HepG2 (cell line): ENCODE measurements at regions not wholly inside any gene's neighbourhood (a gene's known extent, or its start where the extent isn't known, plus 50 kb on each side); places are given as distances from the start of the nearest gene placed in this dataset.

Source experiments
- ATAC-seq: fragments of 200-7000 bp; cut with Tn5 transposase; 3 replicates; pipeline ENCODE4 v1.9.1; 2020; ENCODE audit warnings: mild to moderate bottlenecking, moderate library complexity
- BruUV-seq: library from RNA; stranded (reverse); fragments of 400-500 nt; replicated peaks from 2 replicates; lab custom pipeline; 2021; lab: Mats Ljungman, UMichigan
- CTCF ChIA-PET: fragments of 300-600 bp; formaldehyde crosslinking; extraction: SDS; loops from one replicate; lab custom pipeline; 2021; ENCODE audit warnings: low total read pairs, inconsistent platforms, low intra/inter-chr PET ratio; lab: Yijun Ruan, JAX
- POLR2A ChIA-PET: fragments of 350-600 bp; sonication (Branson Sonifier 250); formaldehyde crosslinking; loops from one replicate; lab custom pipeline; 2020; ENCODE audit warnings: antibody characterized with exemption, inconsistent platforms; lab: Yijun Ruan, JAX
- DNase-seq: peaks from one replicate; pipeline ENCODE4 v3.0.0-alpha.2; 2015; ENCODE audit warnings: low spot score
- FAIRE-seq: peaks from 3 replicates; lab custom pipeline; 2011; peaks lifted over from hg19 to GRCh38; lab: Jason Lieb, UNC
- H2AFZ ChIP-seq: one replicate; pipeline ENCODE4 v1.6.1; 2011; ENCODE audit warnings: low read length, inconsistent platforms
- H3K27ac ChIP-seq: fragments of 300-600 bp; 3 replicates; pipeline ENCODE4 v1.8.0; 2011; ENCODE audit warnings: mixed run types, mild to moderate bottlenecking, mixed read lengths, low read length, inconsistent platforms; ENCODE audit not compliant: insufficient read depth; ENCODE audit errors: extremely low read length
- H3K27me3 ChIP-seq, 2 experiments: fragments of 200-600 bp in 1 of 2; 2 replicates in 1 of 2; 3 replicates in 1 of 2; pipeline versions ENCODE4 v1.6.0 to v1.8.0; 2011; ENCODE audit warnings: low read length in 2 of 2, mild to moderate bottlenecking in 2 of 2, moderate library complexity in 2 of 2, inconsistent platforms in 1 of 2; ENCODE audit not compliant: insufficient read depth in 2 of 2, control insufficient read depth in 1 of 2
- H3K36me3 ChIP-seq, 2 experiments: fragments of 200-600 bp in 1 of 2; replicated peaks in 1 of 2; 2 replicates in 1 of 2; 3 replicates in 1 of 2; pipeline versions ENCODE4 v1.5.1 to v1.8.0; 2011; ENCODE audit warnings: low read length in 2 of 2, inconsistent platforms in 1 of 2; ENCODE audit not compliant: insufficient read depth in 2 of 2, control insufficient read depth in 1 of 2
- H3K4me1 ChIP-seq: 2 replicates; pipeline ENCODE4 v1.5.1; 2012; ENCODE audit warnings: low read length, inconsistent platforms; ENCODE audit not compliant: insufficient read depth
- H3K4me2 ChIP-seq: 2 replicates; pipeline ENCODE4 v1.6.0; 2011; ENCODE audit warnings: low read depth, low read length, inconsistent platforms
- H3K4me3 ChIP-seq, 3 experiments: fragments of 200-600 bp in 1 of 3; sonication (generic), shearing (Covaris generic) in 1 of 3; replicated peaks in 1 of 3; 2 replicates each; pipeline ENCODE4 v1.5.1; 2011 to 2016; ENCODE audit warnings: low read length in 3 of 3, inconsistent platforms in 2 of 3, low read depth in 2 of 3, mild to moderate bottlenecking in 2 of 3, control low read depth in 1 of 3, mixed read lengths in 1 of 3; ENCODE audit not compliant: insufficient read depth in 1 of 3
- H3K79me2 ChIP-seq: one replicate; pipeline ENCODE4 v1.6.1; 2011; ENCODE audit warnings: low read length, inconsistent platforms; ENCODE audit not compliant: insufficient read depth
- H3K9ac ChIP-seq: 2 replicates; pipeline ENCODE4 v1.6.0; 2011; ENCODE audit warnings: mild to moderate bottlenecking, low read depth, low read length, inconsistent platforms; ENCODE audit not compliant: insufficient read depth
- H3K9me3 ChIP-seq: 2 replicates; pipeline ENCODE4 v1.5.1; 2012; ENCODE audit warnings: mild to moderate bottlenecking, low read length
- H4K20me1 ChIP-seq: 2 replicates; pipeline ENCODE4 v1.6.0; 2011; ENCODE audit warnings: inconsistent platforms, mild to moderate bottlenecking, low read length, moderate library complexity; ENCODE audit not compliant: insufficient read depth
- MATR3 ChIP-seq: sonication (generic); formaldehyde crosslinking; IDR thresholded peaks from 2 replicates; pipeline ENCODE4 v1.4.0; 2020; ENCODE audit warnings: missing genetic modification reagents
- MLXIP ChIP-seq: sonication (generic); formaldehyde crosslinking; IDR thresholded peaks from 2 replicates; pipeline ENCODE4 v1.9.0; 2021; ENCODE audit warnings: missing genetic modification reagents, borderline replicate concordance
- STAG1 ChIP-seq: sonication (generic); formaldehyde crosslinking; IDR thresholded peaks from 2 replicates; pipeline ENCODE4 v1.4.0; 2020; ENCODE audit warnings: missing genetic modification reagents
- THAP9 ChIP-seq: sonication (generic); formaldehyde crosslinking; IDR thresholded peaks from 2 replicates; pipeline ENCODE4; 2020; ENCODE audit warnings: missing genetic modification reagents, mild to moderate bottlenecking, borderline replicate concordance
- ZNF160 ChIP-seq: sonication (generic); formaldehyde crosslinking; IDR thresholded peaks from 2 replicates; pipeline ENCODE4 v1.8.0; 2022; ENCODE audit warnings: mild to moderate bottlenecking, inconsistent platforms, missing genetic modification reagents
- WGBS: methylation state at CpG from one replicate; pipeline ENCODE4 v1.1.6; 2017; ENCODE audit warnings: low lambda C conversion rate; 5-methylcytosine and 5-hydroxymethylcytosine counted together
- in situ Hi-C: cut with HindIII; loops from 2 replicates; pipeline ENCODE4 v1.10.0; 2017; ENCODE audit warnings: low pct_unique_long_range_greater_than_20kb; ENCODE audit not compliant: extremely low pct_ligation_motif_present
- intact Hi-C: fragments of 100-400 bp; cut with micrococcal nuclease; formaldehyde crosslinking; loops from one replicate; pipeline ENCODE4 v1.10.0; 2022; ENCODE audit not compliant: unreplicated experiment

GRCh38 chr4:189062047-189062820 is 878.4 kb upstream of the FRG1 start:
- DNase-seq: no peak
- peak; percentile 38; the same call in 1 of the 3 replicates for ATAC-seq
- no peaks in the 10 kb centered on the region for H3K79me2 ChIP-seq
- no peak for TF ChIP-seq MATR3 (CRISPR knock-in tag)
- TF ChIP-seq MLXIP (CRISPR knock-in tag): no peak
- peak; percentile 81; the same call in 1 of the 2 replicates for TF ChIP-seq ZNF160 (CRISPR knock-in tag)
- TF ChIP-seq THAP9 (CRISPR knock-in tag): no peak
- TF ChIP-seq STAG1 (CRISPR knock-in tag): peak; percentile 20; the same call in 1 of the 2 replicates
- no peaks in the 10 kb centered on the region; the same call in 1 of the 2 replicates for H3K9me3 ChIP-seq
- no peak overlapping the region for H3K27ac ChIP-seq
- ChIA-PET CTCF (no interaction called here), POLR2A (no interaction called here)
- no peak for FAIRE-seq
- H3K4me2 ChIP-seq: no peak overlapping the region
- no peaks in the 10 kb centered on the region for H4K20me1 ChIP-seq
- intact Hi-C loops (no loop called here), in situ Hi-C loops (no loop called here)
- BruUV-seq: no TSS peak
- no peak overlapping the region for H2AFZ ChIP-seq
- whole genome bisulfite sequencing: 6% methylated on average over 2 of the region's 2 CpGs
- H3K9ac ChIP-seq: no peak overlapping the region
- no peaks in the 10 kb centered on the region for H3K4me1 ChIP-seq
- H3K4me3 ChIP-seq: no peak overlapping the region
- H3K36me3 ChIP-seq: no peaks in the 10 kb centered on the region
- H3K27me3 ChIP-seq: no peaks in the 10 kb centered on the region; a peak in 1 of 5 replicates
